HG03135 (cell line): ENCODE measurements at regions not wholly inside any gene's neighbourhood (a gene's known extent, or its start where the extent isn't known, plus 50 kb on each side); places are given as distances from the start of the nearest gene placed in this dataset.

Experiments
- ATAC-seq: cut with Tn5 transposase; IDR thresholded peaks from one replicate; pipeline ENCODE4 v1.9.1; 2021; ENCODE audit warnings: mild to moderate bottlenecking, moderate library complexity; ENCODE audit not compliant: unreplicated experiment

- no peak for ATAC-seq
These were observed 243.1 kb downstream of the TLE3 start for GRCh38 chr15:69854521-69855181.

GRCh38 chr15:69855258-69856000 is 242.3 kb downstream of the TLE3 start:
- ATAC-seq: no peak

GRCh38 chr15:69857250-69857649 is 240.5 kb downstream of the TLE3 start:
- ATAC-seq: no peak

- no peak for ATAC-seq
These were observed 239.9 kb downstream of the TLE3 start for GRCh38 chr15:69857686-69858391.

GRCh38 chr15:69858456-69858855 is 239.3 kb downstream of the TLE3 start:
- no peak for ATAC-seq

GRCh38 chr15:69859866-69860265 is 237.9 kb downstream of the TLE3 start:
- no peak for ATAC-seq

- ATAC-seq: no peak
These were observed 237.4 kb downstream of the TLE3 start for GRCh38 chr15:69860321-69860720.

- no peak for ATAC-seq
These were observed 236.8 kb downstream of the TLE3 start for GRCh38 chr15:69860921-69861320.

- ATAC-seq: no peak
These were observed 236.2 kb downstream of the TLE3 start for GRCh38 chr15:69861331-69862171.

- ATAC-seq: no peak
These were observed 235.2 kb downstream of the TLE3 start for GRCh38 chr15:69862540-69862939.

- no peak for ATAC-seq
These were observed 234.3 kb downstream of the TLE3 start for GRCh38 chr15:69863446-69863845.

GRCh38 chr15:69865369-69865768 is 232.3 kb downstream of the TLE3 start:
- ATAC-seq: no peak

GRCh38 chr15:69868756-69869155 is 229.0 kb downstream of the TLE3 start:
- no peak for ATAC-seq

GRCh38 chr15:69869291-69869690 is 228.4 kb downstream of the TLE3 start:
- no peak for ATAC-seq

GRCh38 chr15:69869881-69870505 is 227.7 kb downstream of the TLE3 start:
- no peak for ATAC-seq

- ATAC-seq: no peak
These were observed 226.1 kb downstream of the TLE3 start for GRCh38 chr15:69871511-69872134.

GRCh38 chr15:69873807-69874206 is 223.9 kb downstream of the TLE3 start:
- ATAC-seq: no peak

- ATAC-seq: no peak
These were observed 223.4 kb downstream of the TLE3 start for GRCh38 chr15:69874321-69874720.

GRCh38 chr15:69876064-69876940 is 221.4 kb downstream of the TLE3 start:
- ATAC-seq: no peak
